H1 (cell line): ENCODE measurements at regions not wholly inside any gene's neighbourhood (a gene's known extent, or its start where the extent isn't known, plus 50 kb on each side); places are given as distances from the start of the nearest gene placed in this dataset.

Experiments
- CTCF ChIA-PET: fragments of 300-600 bp; sonication (Branson Sonifier 250); formaldehyde crosslinking; loops from one replicate; lab custom pipeline; 2021; ENCODE audit not compliant: partially characterized antibody; lab: Charles Lee
- POLR2A ChIA-PET: fragments of 300-600 bp; sonication (Branson Sonifier 250); formaldehyde crosslinking; loops from one replicate; lab custom pipeline; 2021; ENCODE audit warnings: inconsistent platforms; ENCODE audit not compliant: partially characterized antibody; lab: Charles Lee
- DNase-seq, 2 experiments: peaks; one replicate each; pipeline versions ENCODE4 v3.0.0 to v3.0.0-alpha.2; 2010 to 2022; ENCODE audit warnings: low spot score in 2 of 2, low read depth in 1 of 2, mixed read lengths in 1 of 2
- FAIRE-seq: peaks from 2 replicates; lab custom pipeline; 2011; peaks lifted over from hg19 to GRCh38; lab: Jason Lieb, UNC
- H2AFZ ChIP-seq: 2 replicates; pipeline ENCODE4 v1.8.1; 2012; ENCODE audit warnings: low read length, inconsistent platforms
- H2AK5ac ChIP-seq: 2 replicates; pipeline ENCODE4 v1.6.1; 2013; ENCODE audit warnings: low read depth, low read length
- H2BK120ac ChIP-seq: replicated peaks from 2 replicates; pipeline ENCODE3; 2013; ENCODE audit warnings: low read depth, low read length, inconsistent platforms
- H2BK12ac ChIP-seq: 2 replicates; pipeline ENCODE4 v1.6.1; 2013; ENCODE audit warnings: low read depth, low read length
- H2BK15ac ChIP-seq: 2 replicates; pipeline ENCODE4 v1.6.1; 2013; ENCODE audit warnings: low read length
- H2BK20ac ChIP-seq: 2 replicates; pipeline ENCODE4 v1.6.1; 2013; ENCODE audit warnings: low read length
- H2BK5ac ChIP-seq: 2 replicates; pipeline ENCODE4 v1.6.1; 2013; ENCODE audit warnings: low read depth, low read length
- H3K14ac ChIP-seq: 2 replicates; pipeline ENCODE4 v1.6.1; 2013; ENCODE audit warnings: inconsistent platforms; ENCODE audit not compliant: insufficient read length
- H3K18ac ChIP-seq: 2 replicates; pipeline ENCODE4 v1.6.1; 2013; ENCODE audit warnings: low read length; ENCODE audit errors: extremely low read depth
- H3K23ac ChIP-seq: 2 replicates; pipeline ENCODE4 v1.6.1; 2013; ENCODE audit warnings: inconsistent platforms; ENCODE audit not compliant: insufficient read length
- H3K23me2 ChIP-seq: 2 replicates; pipeline ENCODE4 v1.6.1; 2013; ENCODE audit warnings: low read depth, low read length
- H3K27ac ChIP-seq: 2 replicates; pipeline ENCODE4 v1.6.1; 2011; ENCODE audit warnings: low read depth, low read length, inconsistent platforms
- H3K27me3 ChIP-seq, 4 experiments: replicated peaks in 1 of 4; 1 replicate in 1 of 4; 2 replicates in 3 of 4; pipeline versions ENCODE4 v1.6.1 to v1.8.1; 2011 to 2013; ENCODE audit warnings: low read length in 3 of 4, mild to moderate bottlenecking in 3 of 4, inconsistent platforms in 2 of 4, mixed read lengths in 2 of 4, moderate library complexity in 1 of 4; ENCODE audit not compliant: control insufficient read depth in 3 of 4, insufficient read depth in 3 of 4; ENCODE audit errors: extremely low read depth in 1 of 4
- H3K36me3 ChIP-seq, 4 experiments: 2 replicates each; pipeline versions ENCODE4 v1.6.1 to v1.8.1; 2011 to 2013; ENCODE audit warnings: mild to moderate bottlenecking in 4 of 4, low read length in 3 of 4, moderate library complexity in 2 of 4, control low read depth in 1 of 4, inconsistent platforms in 1 of 4; ENCODE audit not compliant: insufficient read depth in 4 of 4, control insufficient read depth in 2 of 4
- H3K4ac ChIP-seq: replicated peaks from 2 replicates; pipeline ENCODE3; 2013; ENCODE audit warnings: low read length, low read depth, mixed read lengths, inconsistent platforms; ENCODE audit not compliant: insufficient read length
- H3K4me1 ChIP-seq, 4 experiments: replicated peaks in 1 of 4; 1 replicate in 1 of 4; 2 replicates in 3 of 4; pipeline versions ENCODE4 v1.6.1 to v1.8.1; 2011 to 2013; ENCODE audit warnings: low read length in 3 of 4, inconsistent platforms in 2 of 4, mixed read lengths in 1 of 4; ENCODE audit not compliant: insufficient read depth in 4 of 4, control insufficient read depth in 3 of 4
- H3K4me2 ChIP-seq, 2 experiments: 2 replicates each; pipeline versions ENCODE4 v1.6.1 to v1.8.1; 2011 to 2013; ENCODE audit warnings: low read depth in 2 of 2, low read length in 2 of 2, control low read depth in 1 of 2, inconsistent platforms in 1 of 2, mild to moderate bottlenecking in 1 of 2; ENCODE audit not compliant: insufficient read depth in 1 of 2
- H3K4me3 ChIP-seq, 4 experiments: fragments of 200-600, 300-600 bp in 1 of 4; sonication (generic), shearing (Covaris generic), sonication (Bioruptor Twin) in 1 of 4; 2 replicates each; pipeline versions ENCODE4 v1.5.1 to v1.8.1; 2011 to 2016; ENCODE audit warnings: low read length in 4 of 4, low read depth in 3 of 4, control low read depth in 2 of 4, inconsistent platforms in 2 of 4, mild to moderate bottlenecking in 2 of 4, mixed read lengths in 1 of 4, moderate library complexity in 1 of 4; ENCODE audit not compliant: insufficient read depth in 2 of 4; ENCODE audit errors: extremely low read depth in 1 of 4
- H3K56ac ChIP-seq: replicated peaks from 2 replicates; pipeline ENCODE3; 2013; ENCODE audit warnings: low read depth, mild to moderate bottlenecking, mixed read lengths, low read length, inconsistent platforms; ENCODE audit not compliant: insufficient read length
- H3K79me1 ChIP-seq: 2 replicates; pipeline ENCODE4 v1.6.1; 2013; ENCODE audit warnings: low read depth, low read length, control low read depth
- H3K79me2 ChIP-seq, 2 experiments: 2 replicates each; pipeline versions ENCODE4 v1.6.1 to v1.8.1; 2012 to 2013; ENCODE audit warnings: low read length in 2 of 2, mild to moderate bottlenecking in 2 of 2, inconsistent platforms in 1 of 2; ENCODE audit not compliant: insufficient read depth in 2 of 2, control insufficient read depth in 1 of 2
- H3K9ac ChIP-seq, 4 experiments: replicated peaks in 1 of 4; 1 replicate in 1 of 4; 2 replicates in 3 of 4; pipeline versions ENCODE4 v1.6.1 to v1.8.1; 2011 to 2013; ENCODE audit warnings: low read depth in 3 of 4, low read length in 3 of 4, control low read depth in 2 of 4, mild to moderate bottlenecking in 2 of 4, moderate library complexity in 2 of 4, inconsistent platforms in 1 of 4; ENCODE audit errors: extremely low read depth in 1 of 4
- H3K9me3 ChIP-seq, 2 experiments: 2 replicates each; pipeline versions ENCODE4 v1.6.1 to v1.8.1; 2012 to 2013; ENCODE audit warnings: mild to moderate bottlenecking in 2 of 2, moderate library complexity in 2 of 2, control low read depth in 1 of 2, inconsistent platforms in 1 of 2, low read depth in 1 of 2, low read length in 1 of 2, mixed read lengths in 1 of 2; ENCODE audit not compliant: insufficient read depth in 2 of 2
- H4K20me1 ChIP-seq, 2 experiments: replicated peaks in 1 of 2; 2 replicates each; pipeline versions ENCODE3 to v1.8.1; 2011 to 2013; ENCODE audit warnings: inconsistent platforms in 2 of 2, low read length in 2 of 2, mild to moderate bottlenecking in 1 of 2; ENCODE audit not compliant: insufficient read depth in 2 of 2, control insufficient read depth in 1 of 2
- H4K5ac ChIP-seq: 2 replicates; pipeline ENCODE4 v1.6.1; 2013; ENCODE audit warnings: low read length, low read depth, mixed read lengths, inconsistent platforms; ENCODE audit not compliant: insufficient read length
- H4K8ac ChIP-seq: 2 replicates; pipeline ENCODE4 v1.8.0; 2013; ENCODE audit warnings: mild to moderate bottlenecking, moderate library complexity, low read length, inconsistent platforms; ENCODE audit not compliant: insufficient read depth; ENCODE audit errors: extremely low read depth
- H4K91ac ChIP-seq: replicated peaks from 2 replicates; pipeline ENCODE3; 2013; ENCODE audit warnings: low read length, mixed read lengths, inconsistent platforms; ENCODE audit not compliant: insufficient read length
- BRCA1 ChIP-seq: IDR thresholded peaks from 2 replicates; pipeline ENCODE4 v1.6.1; 2012; ENCODE audit warnings: low read depth, low read length, improper control_type of control experiment
- CBX8 ChIP-seq: fragments of 300-800, 300-1000 bp; sonication (generic); IDR thresholded peaks from 2 replicates; pipeline ENCODE4 v1.7.1; 2016; ENCODE audit warnings: low read depth, low read length, borderline replicate concordance
- CREB1 ChIP-seq: IDR thresholded peaks from 2 replicates; pipeline ENCODE4 v1.6.1; 2012; ENCODE audit warnings: inconsistent platforms
- EGR1 ChIP-seq: IDR thresholded peaks from 2 replicates; pipeline ENCODE4 v1.6.1; 2011; ENCODE audit warnings: low read depth, low read length, borderline replicate concordance
- FOSL1 ChIP-seq: IDR thresholded peaks from 2 replicates; pipeline ENCODE4 v1.6.1; 2011; ENCODE audit warnings: mild to moderate bottlenecking, low read depth, low read length, moderate library complexity; ENCODE audit not compliant: insufficient read depth
- GABPA ChIP-seq: IDR thresholded peaks from 2 replicates; pipeline ENCODE4 v1.6.1; 2011; ENCODE audit warnings: mild to moderate bottlenecking, low read length, moderate library complexity, borderline replicate concordance; ENCODE audit not compliant: insufficient read depth
- NRF1 ChIP-seq: IDR thresholded peaks from 2 replicates; pipeline ENCODE4 v1.6.1; 2011; ENCODE audit warnings: mild to moderate bottlenecking, low read depth, low read length, improper control_type of control experiment
- SUZ12 ChIP-seq: fragments of 200-600 bp; sonication (generic); IDR thresholded peaks from 2 replicates; pipeline ENCODE4 v1.6.1; 2012; ENCODE audit warnings: mild to moderate bottlenecking, inconsistent platforms, low read length, moderate library complexity, mixed read lengths
- TBP ChIP-seq: IDR thresholded peaks from 2 replicates; pipeline ENCODE4 v1.6.1; 2011; ENCODE audit warnings: low read depth, low read length, improper control_type of control experiment
- YY1 ChIP-seq: IDR thresholded peaks from 2 replicates; pipeline ENCODE4 v1.6.1; 2011; ENCODE audit warnings: low read depth, mild to moderate bottlenecking, low read length
- WGBS, 2 experiments: shearing (Covaris generic) in 1 of 2; methylation state at CpG; one replicate each; pipeline versions ENCODE4 v1.1.6 to v1.1.7; 2013 to 2015; ENCODE audit warnings: low lambda C conversion rate in 2 of 2, mixed read lengths in 2 of 2, inconsistent platforms in 1 of 2, low coverage in 1 of 2, missing lambda C conversion rate in 1 of 2; ENCODE audit not compliant: insufficient replicate concordance in 2 of 2, insufficient coverage in 1 of 2, insufficient read length in 1 of 2; ENCODE audit errors: extremely low coverage in 1 of 2, missing lambda C conversion rate in 1 of 2; 5-methylcytosine and 5-hydroxymethylcytosine counted together

GRCh38 chrX:13885591-13885990 is 68.7 kb upstream of the GPM6B start:
- FAIRE-seq: no peak
- TF ChIP-seq GABPA (no peak), TBP (no peak), CREB1 (no peak), NRF1 (no peak), YY1 (no peak), SUZ12 (no peak), BRCA1 (no peak), CBX8 (no peak), FOSL1 (no peak), EGR1 (no peak)
- Histone ChIP-seq H2BK120ac (no peak overlapping the region), H4K8ac (no peak overlapping the region), H2BK12ac (no peak overlapping the region), H3K56ac (no peak overlapping the region), H3K79me2 (peaks cover 0 to 53% of the 10 kb centered on the region in 2 experiments; a peak in 2 of 4 replicates), H3K23me2 (no peaks in the 10 kb centered on the region), H4K91ac (no peak overlapping the region), H3K14ac (no peak overlapping the region), H3K79me1 (no peaks in the 10 kb centered on the region), H3K4me2 (no peak overlapping the region), H4K5ac (no peak overlapping the region), H3K27ac (no peak overlapping the region), H3K36me3 (no peaks in the 10 kb centered on the region), H3K9me3 (no peaks in the 10 kb centered on the region), H3K18ac (no peak overlapping the region), H3K4me3 (no peak overlapping the region), H2AK5ac (no peak overlapping the region), H2BK15ac (no peak overlapping the region), H3K27me3 (no peaks in the 10 kb centered on the region), H4K20me1 (peaks cover 0 to 1% of the 10 kb centered on the region in 2 experiments), H3K23ac (no peak overlapping the region), H3K9ac (no peak overlapping the region), H2BK5ac (no peak overlapping the region), H2BK20ac (no peak overlapping the region), H2AFZ (no peak overlapping the region), H3K4me1 (peaks cover 0 to 7% (median under 1%) of the 10 kb centered on the region in 4 experiments; a peak in 3 of 7 replicates), H3K4ac (no peak overlapping the region)
- WGBS, 2 experiments: 89% methylated on average over 5 of the region's 9 CpGs; no CpG with 5 or more reads in 1 of the 2 experiments
- ChIA-PET CTCF (no interaction called here), POLR2A (no interaction called here)
- DNase-seq: no peak
